ENCODE measurements at regions not wholly inside any gene's neighbourhood (a gene's known extent, or its start where the extent isn't known, plus 50 kb on each side); places are given as distances from the start of the nearest gene placed in this dataset.

GRCh38 chr10:83921984-83922860 is 217.1 kb upstream of the GHITM start:
- TF ChIP-seq CTCF (IDR thresholded peaks at IDR 0.05; ENCODE audit: low read length) (no peak), EZH2 (optimal IDR thresholded peaks at IDR 0.05; ENCODE audit: low read depth, low read length) (no peak)

Data from MM.1S (cell line).